ENCODE measurements at regions not wholly inside any gene's neighbourhood (a gene's known extent, or its start where the extent isn't known, plus 50 kb on each side); places are given as distances from the start of the nearest gene placed in this dataset.

DNA sequence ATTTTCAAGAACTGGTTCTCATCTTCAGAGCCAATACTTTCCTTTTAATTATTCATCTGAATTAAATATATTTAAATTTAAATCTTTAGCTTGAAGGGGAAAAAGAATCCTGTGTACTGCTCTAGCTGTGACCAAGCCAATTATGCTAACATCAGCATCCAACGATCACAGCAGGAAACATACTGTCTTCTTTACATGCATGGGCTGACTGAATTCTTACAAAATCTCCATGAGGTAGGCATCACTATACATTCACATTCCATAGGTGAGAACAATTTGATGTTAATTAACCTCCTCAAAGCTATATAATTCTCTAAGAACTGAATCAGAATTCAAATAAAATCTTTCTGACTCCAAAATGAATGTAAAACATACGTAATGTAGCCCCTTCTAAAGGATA is 118.8 kb upstream of the MAP2 start:
- TF ChIP-seq, protein P1, sequence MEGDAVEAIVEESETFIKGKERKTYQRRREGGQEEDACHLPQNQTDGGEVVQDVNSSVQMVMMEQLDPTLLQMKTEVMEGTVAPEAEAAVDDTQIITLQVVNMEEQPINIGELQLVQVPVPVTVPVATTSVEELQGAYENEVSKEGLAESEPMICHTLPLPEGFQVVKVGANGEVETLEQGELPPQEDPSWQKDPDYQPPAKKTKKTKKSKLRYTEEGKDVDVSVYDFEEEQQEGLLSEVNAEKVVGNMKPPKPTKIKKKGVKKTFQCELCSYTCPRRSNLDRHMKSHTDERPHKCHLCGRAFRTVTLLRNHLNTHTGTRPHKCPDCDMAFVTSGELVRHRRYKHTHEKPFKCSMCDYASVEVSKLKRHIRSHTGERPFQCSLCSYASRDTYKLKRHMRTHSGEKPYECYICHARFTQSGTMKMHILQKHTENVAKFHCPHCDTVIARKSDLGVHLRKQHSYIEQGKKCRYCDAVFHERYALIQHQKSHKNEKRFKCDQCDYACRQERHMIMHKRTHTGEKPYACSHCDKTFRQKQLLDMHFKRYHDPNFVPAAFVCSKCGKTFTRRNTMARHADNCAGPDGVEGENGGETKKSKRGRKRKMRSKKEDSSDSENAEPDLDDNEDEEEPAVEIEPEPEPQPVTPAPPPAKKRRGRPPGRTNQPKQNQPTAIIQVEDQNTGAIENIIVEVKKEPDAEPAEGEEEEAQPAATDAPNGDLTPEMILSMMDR (conservative IDR thresholded peaks at IDR 0.05; ENCODE audit: low read depth, low read length), result no peak
- TF ChIP-seq EZH2 (IDR thresholded peaks at IDR 0.05; ENCODE audit: low read length, unreplicated experiment), result no peak

Data from PC-3 (cell line).